GM21360 (cell line): ENCODE measurements at regions not wholly inside any gene's neighbourhood (a gene's known extent, or its start where the extent isn't known, plus 50 kb on each side); places are given as distances from the start of the nearest gene placed in this dataset.
A peak's percentile ranks its signal among the peaks of the same experiment; 100 is the strongest.
"Not testable (repeated sequence)": the region's sequence is repeated elsewhere in the genome, so short reads cannot be mapped to it uniquely, and the experiment has no call there.

Experiments used
- ATAC-seq: cut with Tn5 transposase; IDR thresholded peaks from one replicate; pipeline ENCODE4 v1.9.1; 2021; ENCODE audit warnings: mild to moderate bottlenecking, moderate library complexity; ENCODE audit not compliant: unreplicated experiment

- ATAC-seq = no peak
Measured at GRCh38 chr13:68984688-68985319, 1122.8 kb upstream of the ATXN8OS start.

GRCh38 chr13:68982961-68983619 is 1124.5 kb upstream of the ATXN8OS start:
- no peak for ATAC-seq

GRCh38 chr13:68976287-68976686 is 1131.3 kb upstream of the ATXN8OS start:
- no peak for ATAC-seq

- no peak for ATAC-seq
Measured at GRCh38 chr13:68970532-68970931, 1137.1 kb upstream of the ATXN8OS start.

GRCh38 chr13:68948586-68948985 is 1159.0 kb upstream of the ATXN8OS start:
- ATAC-seq = no peak

GRCh38 chr13:68944272-68944671 is 1163.4 kb upstream of the ATXN8OS start:
- no peak for ATAC-seq

- no peak for ATAC-seq
Measured at GRCh38 chr13:68940049-68940448, 1167.6 kb upstream of the ATXN8OS start.

- ATAC-seq = no peak
Measured at GRCh38 chr13:68938639-68939038, 1169.0 kb upstream of the ATXN8OS start.

GRCh38 chr13:68929075-68929745 is 1178.4 kb upstream of the ATXN8OS start:
- no peak for ATAC-seq

- ATAC-seq = peak; percentile 72
Measured at GRCh38 chr13:68927387-68928026, 1180.1 kb upstream of the ATXN8OS start.

- ATAC-seq = no peak
Measured at GRCh38 chr13:68923995-68924394, 1183.6 kb upstream of the ATXN8OS start.

- ATAC-seq = no peak
Measured at GRCh38 chr13:68908879-68909278, 1198.7 kb upstream of the ATXN8OS start.

- no peak for ATAC-seq
Measured at GRCh38 chr13:68905186-68905585, 1202.4 kb upstream of the ATXN8OS start.

- no peak for ATAC-seq
Measured at GRCh38 chr13:68897331-68897928, 1210.2 kb upstream of the ATXN8OS start.

GRCh38 chr13:68895696-68896095 is 1211.9 kb upstream of the ATXN8OS start:
- no peak for ATAC-seq

GRCh38 chr13:68893721-68894120 is 1213.9 kb upstream of the ATXN8OS start:
- not testable (repeated sequence) for ATAC-seq

GRCh38 chr13:68892596-68892995 is 1215.0 kb upstream of the ATXN8OS start:
- ATAC-seq = not testable (repeated sequence)

GRCh38 chr13:68890101-68890500 is 1217.5 kb upstream of the ATXN8OS start:
- not testable (repeated sequence) for ATAC-seq

GRCh38 chr13:68888832-68889231 is 1218.8 kb upstream of the ATXN8OS start:
- no peak for ATAC-seq

- ATAC-seq = no peak
Measured at GRCh38 chr13:68872338-68872737, 1235.3 kb upstream of the ATXN8OS start.

- no peak for ATAC-seq
Measured at GRCh38 chr13:68851026-68851425, 1256.6 kb upstream of the ATXN8OS start.
